SK-N-MC (cell line): ENCODE measurements at regions not wholly inside any gene's neighbourhood (a gene's known extent, or its start where the extent isn't known, plus 50 kb on each side); places are given as distances from the start of the nearest gene placed in this dataset.

Experiments
- EZH2 ChIP-seq: fragments of 200-600 bp; sonication (generic); IDR thresholded peaks from one replicate; pipeline ENCODE4 v1.6.1; 2017; ENCODE audit warnings: antibody characterized with exemption
- POLR2AphosphoS5 ChIP-seq: IDR thresholded peaks from 2 replicates; pipeline ENCODE4 v1.6.1; 2012; ENCODE audit warnings: mild to moderate bottlenecking, low read depth, low read length, borderline replicate concordance

- no peak for TF ChIP-seq EZH2
- TF ChIP-seq POLR2AphosphoS5: no peak
Measured at GRCh38 chr18:39259736-39260135, 1694.1 kb upstream of the CELF4 start.
